Suprapubic skin (tissue), 4 donors: ENCODE measurements at regions not wholly inside any gene's neighbourhood (a gene's known extent, or its start where the extent isn't known, plus 50 kb on each side); places are given as distances from the start of the nearest gene placed in this dataset.

Experiments
- DNase-seq, 2 donors: peaks; one replicate each; pipeline ENCODE4 v3.0.0-alpha.2; 2019; ENCODE audit warnings: low spot score in 2 of 2
- H3K27ac ChIP-seq: fragments of 200-600 bp; sonication (generic); one replicate; pipeline ENCODE4 v1.5.1; 2019
- H3K27me3 ChIP-seq: fragments of 200-600 bp; sonication (generic); one replicate; pipeline ENCODE4 v1.5.1; 2019
- H3K36me3 ChIP-seq: fragments of 200-600 bp; sonication (generic); one replicate; pipeline ENCODE4 v1.5.1; 2019
- H3K4me1 ChIP-seq: fragments of 200-600 bp; sonication (generic); one replicate; pipeline ENCODE4 v1.5.1; 2019
- H3K4me3 ChIP-seq: fragments of 200-600 bp; sonication (generic); one replicate; pipeline ENCODE4 v1.5.1; 2019; ENCODE audit warnings: mild to moderate bottlenecking
- H3K9me3 ChIP-seq: fragments of 200-600 bp; sonication (generic); one replicate; pipeline ENCODE4 v1.5.1; 2019
- CTCF ChIP-seq, 2 donors: fragments of 200-600 bp in 1 of 2; fragments of 450-650 bp in 1 of 2; sonication (generic) in 1 of 2; IDR thresholded peaks; one replicate each; pipeline ENCODE4 v1.5.1; 2016 to 2019; ENCODE audit warnings: antibody characterized with exemption in 2 of 2, mild to moderate bottlenecking in 1 of 2, moderate library complexity in 1 of 2
- EP300 ChIP-seq: sonication (generic); formaldehyde crosslinking; IDR thresholded peaks from one replicate; pipeline ENCODE4 v1.6.1; 2017; ENCODE audit warnings: antibody characterized with exemption
- POLR2A ChIP-seq, 2 donors: fragments of 450-650 bp; IDR thresholded peaks; one replicate each; pipeline ENCODE4 v1.6.1; 2017; ENCODE audit warnings: antibody characterized with exemption in 2 of 2, mild to moderate bottlenecking in 2 of 2, moderate library complexity in 2 of 2
- POLR2AphosphoS5 ChIP-seq, 3 donors: sonication (generic); formaldehyde crosslinking; IDR thresholded peaks; one replicate each; pipeline ENCODE4 v1.6.1; 2017; ENCODE audit warnings: antibody characterized with exemption in 3 of 3
- WGBS: methylation state at CpG from one replicate; pipeline ENCODE4 v1.1.5; 2018; 5-methylcytosine and 5-hydroxymethylcytosine counted together

GRCh38 chr22:44426981-44427380, 71.1 kb downstream of the RTL6 start:
- DNase-seq: no peak
- no peak overlapping the region for H3K4me3 ChIP-seq
- peaks cover 40% of the 10 kb centered on the region for H3K27me3 ChIP-seq
- no peak for TF ChIP-seq CTCF (IDR thresholded peaks at IDR 0.05)
- no peaks in the 10 kb centered on the region for H3K9me3 ChIP-seq
- no peak overlapping the region for H3K27ac ChIP-seq
- H3K4me1 ChIP-seq: no peaks in the 10 kb centered on the region
- WGBS: 86% methylated on average over 11 of the region's 11 CpGs
- no peaks in the 10 kb centered on the region for H3K36me3 ChIP-seq

GRCh38 chr22:44425694-44426045, 72.4 kb downstream of the RTL6 start:
- no peaks in the 10 kb centered on the region for H3K9me3 ChIP-seq
- DNase-seq: no peak
- H3K27me3 ChIP-seq: peaks cover 42% of the 10 kb centered on the region
- TF ChIP-seq CTCF (IDR thresholded peaks at IDR 0.05): no peak
- 73% methylated on average over 5 of the region's 5 CpGs for WGBS
- no peak overlapping the region for H3K27ac ChIP-seq
- no peaks in the 10 kb centered on the region for H3K36me3 ChIP-seq
- no peaks in the 10 kb centered on the region for H3K4me1 ChIP-seq
- no peak overlapping the region for H3K4me3 ChIP-seq

- H3K36me3 ChIP-seq: no peaks in the 10 kb centered on the region
- 56% methylated on average over 13 of the region's 20 CpGs for WGBS
- no peak for TF ChIP-seq CTCF (IDR thresholded peaks at IDR 0.05)
- TF ChIP-seq POLR2A (IDR thresholded peaks at IDR 0.05): no peak
- TF ChIP-seq EP300: no peak
- TF ChIP-seq POLR2AphosphoS5 (IDR thresholded peaks at IDR 0.05): no peak
These were observed 73.0 kb downstream of the RTL6 start for GRCh38 chr22:44424867-44425693.

GRCh38 chr22:44424359-44424682, 73.7 kb downstream of the RTL6 start:
- 58% methylated on average over 2 of the region's 2 CpGs for WGBS
- Histone ChIP-seq H3K36me3 (no peaks in the 10 kb centered on the region), H3K27me3 (peaks cover 40% of the 10 kb centered on the region), H3K4me3 (no peak overlapping the region), H3K27ac (no peak overlapping the region), H3K9me3 (peaks cover 7% of the 10 kb centered on the region), H3K4me1 (no peaks in the 10 kb centered on the region)
- TF ChIP-seq POLR2AphosphoS5 (IDR thresholded peaks at IDR 0.05): no peak
- no peak for TF ChIP-seq POLR2A (IDR thresholded peaks at IDR 0.05)
- TF ChIP-seq CTCF (IDR thresholded peaks at IDR 0.05): no peak
- TF ChIP-seq EP300: no peak
- no peak for DNase-seq

More at GRCh38 chr22:44424867-44425693, 73.0 kb downstream of the RTL6 start:
- no peaks in the 10 kb centered on the region for H3K4me1 ChIP-seq
- H3K9me3 ChIP-seq: peaks cover 1% of the 10 kb centered on the region
- DNase-seq: no peak
- no peak overlapping the region for H3K4me3 ChIP-seq
- H3K27me3 ChIP-seq: peaks cover 42% of the 10 kb centered on the region
- no peak overlapping the region for H3K27ac ChIP-seq

GRCh38 chr22:44423556-44424358, 74.3 kb downstream of the RTL6 start:
- Histone ChIP-seq H3K4me3 (no peak overlapping the region), H3K27ac (no peak overlapping the region), H3K9me3 (peaks cover 8% of the 10 kb centered on the region), H3K27me3 (peaks cover 37% of the 10 kb centered on the region), H3K4me1 (no peaks in the 10 kb centered on the region), H3K36me3 (no peaks in the 10 kb centered on the region)
- no peak for TF ChIP-seq POLR2AphosphoS5 (IDR thresholded peaks at IDR 0.05)
- no peak for TF ChIP-seq EP300
- 84% methylated on average over 7 of the region's 14 CpGs for WGBS
- no peak for DNase-seq
